Nephron progenitor cell (in vitro differentiated cells): ENCODE measurements at regions not wholly inside any gene's neighbourhood (a gene's known extent, or its start where the extent isn't known, plus 50 kb on each side); places are given as distances from the start of the nearest gene placed in this dataset.
A peak's percentile ranks its signal among the peaks of the same experiment; 100 is the strongest.

ENCODE experiments used
- DNase-seq: peaks from one replicate; pipeline ENCODE4 v3.0.0; 2021
- H3K27ac Mint-ChIP-seq: 2 replicates; pipeline ENCODE4 v1.8.0; 2021; ENCODE audit warnings: mild to moderate bottlenecking, moderate library complexity, mixed read lengths
- H3K27me3 Mint-ChIP-seq: 2 replicates; pipeline ENCODE4 v1.8.0; 2021; ENCODE audit warnings: mild to moderate bottlenecking, low read depth, mixed read lengths; ENCODE audit not compliant: poor library complexity
- H3K36me3 Mint-ChIP-seq: 2 replicates; pipeline ENCODE4 v1.8.0; 2021; ENCODE audit warnings: low read depth, mixed read lengths
- H3K4me1 Mint-ChIP-seq: 2 replicates; pipeline ENCODE4 v1.8.0; 2021; ENCODE audit warnings: mixed read lengths
- H3K4me3 Mint-ChIP-seq: 2 replicates; pipeline ENCODE4 v1.8.0; 2021; ENCODE audit warnings: mild to moderate bottlenecking, moderate library complexity, mixed read lengths
- H3K9me3 Mint-ChIP-seq: 2 replicates; pipeline ENCODE4 v1.8.0; 2021; ENCODE audit warnings: mild to moderate bottlenecking, moderate library complexity, mixed read lengths
- TF ChIP-seq, protein P1 (sequence below): fragments of 200-600 bp; sonication (generic); IDR thresholded peaks from 2 replicates; pipeline ENCODE4 v1.5.0; 2021; ENCODE audit warnings: antibody characterized with exemption

DNA sequence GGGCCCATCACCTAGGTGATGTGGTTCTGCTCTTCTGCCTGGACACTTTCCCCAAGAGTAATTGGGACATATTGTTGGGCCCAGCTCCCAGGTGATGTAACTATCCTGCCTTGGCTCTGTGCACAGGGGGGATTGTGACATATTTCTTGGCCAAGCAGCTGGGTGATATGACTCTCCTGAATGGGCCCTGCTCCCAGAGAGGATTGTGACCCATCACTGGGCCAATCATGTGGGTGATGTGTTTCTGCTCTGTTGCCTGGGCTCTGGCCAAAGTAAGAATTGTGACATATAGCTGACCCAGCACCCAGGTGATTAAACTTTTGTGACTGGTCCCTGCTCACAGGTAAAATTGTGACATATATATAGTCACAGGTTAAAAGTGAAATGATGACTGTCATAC lies 1904.9 kb downstream of the TP53TG3F start:
- no peak for DNase-seq
- H3K36me3 Mint-ChIP-seq, result no peaks in the 10 kb centered on the region
- H3K4me3 Mint-ChIP-seq, result no peak overlapping the region
- peaks cover under 1% of the 10 kb centered on the region for H3K27me3 Mint-ChIP-seq
- TF ChIP-seq, protein P1, sequence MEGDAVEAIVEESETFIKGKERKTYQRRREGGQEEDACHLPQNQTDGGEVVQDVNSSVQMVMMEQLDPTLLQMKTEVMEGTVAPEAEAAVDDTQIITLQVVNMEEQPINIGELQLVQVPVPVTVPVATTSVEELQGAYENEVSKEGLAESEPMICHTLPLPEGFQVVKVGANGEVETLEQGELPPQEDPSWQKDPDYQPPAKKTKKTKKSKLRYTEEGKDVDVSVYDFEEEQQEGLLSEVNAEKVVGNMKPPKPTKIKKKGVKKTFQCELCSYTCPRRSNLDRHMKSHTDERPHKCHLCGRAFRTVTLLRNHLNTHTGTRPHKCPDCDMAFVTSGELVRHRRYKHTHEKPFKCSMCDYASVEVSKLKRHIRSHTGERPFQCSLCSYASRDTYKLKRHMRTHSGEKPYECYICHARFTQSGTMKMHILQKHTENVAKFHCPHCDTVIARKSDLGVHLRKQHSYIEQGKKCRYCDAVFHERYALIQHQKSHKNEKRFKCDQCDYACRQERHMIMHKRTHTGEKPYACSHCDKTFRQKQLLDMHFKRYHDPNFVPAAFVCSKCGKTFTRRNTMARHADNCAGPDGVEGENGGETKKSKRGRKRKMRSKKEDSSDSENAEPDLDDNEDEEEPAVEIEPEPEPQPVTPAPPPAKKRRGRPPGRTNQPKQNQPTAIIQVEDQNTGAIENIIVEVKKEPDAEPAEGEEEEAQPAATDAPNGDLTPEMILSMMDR, result no peak
- no peak overlapping the region for H3K27ac Mint-ChIP-seq
- H3K4me1 Mint-ChIP-seq, result no peaks in the 10 kb centered on the region
- H3K9me3 Mint-ChIP-seq, result peaks cover 77% of the 10 kb centered on the region

DNA sequence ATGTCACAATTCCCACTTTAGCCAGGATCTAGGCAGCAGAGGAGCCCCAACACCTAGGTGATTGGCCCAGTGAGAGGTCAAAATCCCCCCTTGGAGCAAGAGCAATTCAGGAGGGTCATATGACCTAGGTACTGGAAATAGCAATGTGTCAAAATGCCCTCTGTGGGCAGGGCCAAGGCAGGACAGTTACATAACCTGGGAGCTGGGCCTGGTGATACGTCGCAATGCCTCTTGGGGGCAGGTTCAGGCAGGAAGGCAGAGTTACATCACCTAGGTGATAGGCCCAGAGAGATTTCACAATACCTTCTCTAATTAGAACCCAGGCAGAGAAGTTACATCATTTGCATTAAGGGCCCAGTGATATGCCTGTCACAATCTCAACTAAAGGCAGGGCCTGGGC lies 1906.3 kb downstream of the TP53TG3F start:
- Mint-ChIP-seq H3K9me3 (peaks cover 86% of the 10 kb centered on the region), H3K4me3 (no peak overlapping the region), H3K4me1 (no peaks in the 10 kb centered on the region), H3K36me3 (no peaks in the 10 kb centered on the region), H3K27ac (no peak overlapping the region), H3K27me3 (peaks cover 4% of the 10 kb centered on the region)
- TF ChIP-seq, protein P1, result no peak
- no peak for DNase-seq

DNA sequence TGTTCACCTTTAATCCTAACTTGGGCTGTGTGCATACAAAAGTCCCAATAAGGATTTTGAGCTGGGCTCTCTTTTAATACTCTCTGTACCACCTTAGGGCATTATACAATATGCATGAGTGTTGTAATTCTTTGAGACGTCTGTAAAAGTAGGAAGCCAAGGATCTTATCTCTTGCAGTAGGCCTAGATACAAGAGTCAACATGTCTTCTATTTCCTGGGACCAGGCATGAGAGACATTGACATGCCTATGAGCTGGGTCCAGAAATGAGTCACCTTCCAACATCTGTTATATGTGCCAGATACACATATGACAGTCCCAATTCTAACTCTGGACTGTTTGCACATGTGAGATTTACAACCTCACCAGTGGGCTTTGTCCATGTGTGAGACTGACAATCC lies 1911.2 kb downstream of the TP53TG3F start:
- H3K4me1 Mint-ChIP-seq, result no peaks in the 10 kb centered on the region
- DNase-seq, result no peak
- no peak overlapping the region for H3K4me3 Mint-ChIP-seq
- no peak overlapping the region for H3K27ac Mint-ChIP-seq
- no peaks in the 10 kb centered on the region for H3K36me3 Mint-ChIP-seq
- TF ChIP-seq, protein P1, result no peak
- peaks cover 4% of the 10 kb centered on the region for H3K27me3 Mint-ChIP-seq
- H3K9me3 Mint-ChIP-seq, result peaks cover 83% of the 10 kb centered on the region

DNA sequence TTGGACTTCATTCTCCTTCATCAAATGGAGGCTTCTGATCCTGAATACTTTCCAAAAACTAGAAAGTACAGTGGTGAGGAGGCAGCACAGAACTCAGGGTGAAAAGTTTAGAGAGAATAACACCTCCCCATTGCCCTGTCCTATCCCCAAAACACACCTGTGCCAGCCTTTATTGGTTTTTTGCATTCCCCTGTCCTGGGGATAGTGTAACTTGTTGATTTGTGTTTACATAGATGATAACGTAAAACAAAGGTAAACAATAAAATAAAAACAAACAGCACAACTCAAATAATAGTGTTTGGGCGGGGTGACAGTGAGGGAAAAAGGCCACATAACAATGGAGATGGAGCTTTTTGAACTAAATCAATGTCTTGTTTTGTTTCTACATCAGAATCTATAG lies 1917.7 kb downstream of the TP53TG3F start:
- Mint-ChIP-seq H3K4me3 (no peak overlapping the region), H3K27me3 (no peaks in the 10 kb centered on the region), H3K27ac (no peak overlapping the region), H3K36me3 (no peaks in the 10 kb centered on the region), H3K4me1 (no peaks in the 10 kb centered on the region), H3K9me3 (peaks cover 82% of the 10 kb centered on the region)
- no peak for DNase-seq
- TF ChIP-seq, protein P1, result no peak

DNA sequence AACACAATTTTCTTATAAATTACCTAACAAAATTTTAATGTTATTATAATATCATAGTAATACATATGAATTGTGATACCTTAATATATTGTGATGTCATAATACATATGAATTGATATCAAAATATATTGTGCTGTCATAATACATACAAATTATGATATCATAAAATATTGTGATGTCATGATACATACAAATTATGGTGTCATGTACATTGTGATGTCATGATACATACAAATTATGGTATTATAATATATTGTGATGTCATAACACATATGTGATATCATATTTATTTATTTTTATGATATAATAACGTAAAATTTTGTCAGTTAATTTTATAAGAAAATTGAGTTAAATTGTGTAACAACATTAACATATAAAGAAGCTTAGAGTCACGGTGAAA lies 1927.2 kb downstream of the TP53TG3F start:
- H3K27me3 Mint-ChIP-seq, result no peaks in the 10 kb centered on the region
- DNase-seq, result no peak
- H3K27ac Mint-ChIP-seq, result no peak overlapping the region
- H3K4me3 Mint-ChIP-seq, result no peak overlapping the region
- no peaks in the 10 kb centered on the region for H3K36me3 Mint-ChIP-seq
- peaks cover 69% of the 10 kb centered on the region for H3K9me3 Mint-ChIP-seq
- TF ChIP-seq, protein P1, result no peak
- no peaks in the 10 kb centered on the region for H3K4me1 Mint-ChIP-seq

DNA sequence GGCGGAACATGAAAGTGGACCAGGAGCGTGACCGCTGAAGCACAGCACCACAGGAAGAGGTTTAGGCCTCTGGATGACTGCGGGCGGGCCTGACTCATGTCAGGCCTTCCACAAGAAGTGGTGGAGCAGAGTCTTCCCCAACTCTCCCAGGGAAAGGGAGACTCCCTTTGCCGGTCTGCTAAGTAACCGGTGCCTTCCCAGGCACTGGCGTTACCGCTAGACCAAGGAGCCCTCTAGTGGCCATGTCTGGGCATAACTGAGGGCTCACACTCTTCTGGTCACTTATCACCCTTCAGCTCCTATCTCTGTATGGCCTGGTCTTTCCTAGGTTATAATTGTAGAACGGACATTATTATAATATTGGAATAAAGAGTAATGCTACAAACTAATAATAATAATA lies 1931.9 kb downstream of the TP53TG3F start:
- Mint-ChIP-seq H3K4me1 (no peaks in the 10 kb centered on the region), H3K27ac (no peak overlapping the region), H3K36me3 (no peaks in the 10 kb centered on the region), H3K9me3 (peaks cover 82% of the 10 kb centered on the region), H3K27me3 (no peaks in the 10 kb centered on the region), H3K4me3 (no peak overlapping the region)
- peak; percentile 6 for DNase-seq
- TF ChIP-seq, protein P1, result peak; percentile 15
